ENCODE measurements at regions not wholly inside any gene's neighbourhood (a gene's known extent, or its start where the extent isn't known, plus 50 kb on each side); places are given as distances from the start of the nearest gene placed in this dataset.
"Not testable (repeated sequence)": the region's sequence is repeated elsewhere in the genome, so short reads cannot be mapped to it uniquely, and the experiment has no call there.

DNA sequence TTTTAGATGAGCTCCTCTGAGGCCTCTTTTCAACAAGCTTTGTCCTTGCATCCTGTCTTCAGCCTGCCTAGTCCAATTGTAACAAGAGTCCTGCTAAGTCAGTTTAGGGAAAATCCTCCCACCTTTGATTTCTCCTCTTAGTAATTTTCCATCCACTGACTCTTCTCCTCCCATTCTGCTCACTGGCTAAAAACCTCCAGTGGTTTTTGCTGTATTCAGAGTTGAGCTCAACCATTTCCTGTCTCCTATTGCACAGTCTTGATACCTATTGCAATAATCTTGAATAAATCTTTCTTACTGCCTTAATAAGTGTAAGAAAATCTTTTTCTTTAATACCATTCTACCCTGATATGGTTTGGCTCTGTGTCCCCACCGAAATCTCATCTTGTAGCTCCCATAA is 117.8 kb upstream of the ENPP6 start:
- no peak for DNase-seq (ENCODE audit: low read depth in 2 of 2)

DNA sequence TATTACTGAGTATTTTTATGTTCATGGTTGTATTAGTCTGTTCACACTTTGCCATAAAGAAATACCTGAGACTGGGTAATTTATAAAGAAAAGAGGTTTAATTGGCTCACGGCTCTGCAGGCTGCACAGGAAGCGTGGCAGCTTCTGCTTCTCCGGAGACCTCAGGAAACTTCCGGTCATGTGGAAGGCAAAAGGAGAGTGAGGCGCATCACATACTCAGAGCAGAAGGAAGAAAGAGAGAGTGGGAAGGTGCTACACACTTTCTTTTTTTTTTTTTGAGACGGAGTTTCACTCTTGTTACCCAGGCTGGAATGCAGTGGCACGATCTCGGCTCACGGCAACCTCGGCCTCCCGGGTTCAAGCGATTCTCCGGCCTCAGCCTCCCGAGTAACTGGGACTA is 115.8 kb upstream of the ENPP6 start:
- DNase-seq (ENCODE audit: low read depth in 2 of 2): not testable (repeated sequence)

DNA sequence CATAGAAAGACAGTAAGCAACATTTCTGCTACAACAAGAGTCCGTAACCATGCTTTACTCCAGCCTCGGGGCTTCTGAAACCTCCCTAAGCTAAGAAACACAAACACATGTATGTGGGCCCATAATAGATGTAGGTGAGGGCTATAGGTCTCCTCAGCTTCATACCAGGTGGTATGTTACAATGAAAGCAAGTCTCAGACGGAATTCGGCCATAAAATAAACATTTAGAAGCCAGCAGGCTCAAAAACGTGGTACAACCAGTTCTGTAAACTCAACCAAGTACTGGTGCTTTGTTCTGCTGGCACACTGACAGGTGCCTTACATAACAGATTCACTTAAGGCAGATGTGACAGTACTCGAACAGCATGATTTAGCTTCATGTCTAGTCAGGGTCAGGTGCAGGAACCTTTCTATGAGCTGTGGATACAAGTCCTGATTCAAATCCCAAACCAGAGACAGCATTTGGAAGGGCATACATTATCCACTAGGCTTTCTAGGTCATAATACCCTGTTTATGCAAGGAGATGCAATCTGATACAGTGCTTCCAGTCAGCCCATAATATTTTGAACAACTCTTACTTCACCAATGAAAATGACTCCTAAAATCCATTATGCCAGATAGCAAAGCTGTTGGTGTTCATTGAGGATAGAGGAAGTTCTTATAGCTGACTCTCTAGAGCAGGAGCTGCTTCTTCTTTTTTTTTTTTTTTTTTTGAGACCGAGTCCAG is 113.8 kb upstream of the ENPP6 start:
- DNase-seq (ENCODE audit: low read depth in 2 of 2): no peak

DNA sequence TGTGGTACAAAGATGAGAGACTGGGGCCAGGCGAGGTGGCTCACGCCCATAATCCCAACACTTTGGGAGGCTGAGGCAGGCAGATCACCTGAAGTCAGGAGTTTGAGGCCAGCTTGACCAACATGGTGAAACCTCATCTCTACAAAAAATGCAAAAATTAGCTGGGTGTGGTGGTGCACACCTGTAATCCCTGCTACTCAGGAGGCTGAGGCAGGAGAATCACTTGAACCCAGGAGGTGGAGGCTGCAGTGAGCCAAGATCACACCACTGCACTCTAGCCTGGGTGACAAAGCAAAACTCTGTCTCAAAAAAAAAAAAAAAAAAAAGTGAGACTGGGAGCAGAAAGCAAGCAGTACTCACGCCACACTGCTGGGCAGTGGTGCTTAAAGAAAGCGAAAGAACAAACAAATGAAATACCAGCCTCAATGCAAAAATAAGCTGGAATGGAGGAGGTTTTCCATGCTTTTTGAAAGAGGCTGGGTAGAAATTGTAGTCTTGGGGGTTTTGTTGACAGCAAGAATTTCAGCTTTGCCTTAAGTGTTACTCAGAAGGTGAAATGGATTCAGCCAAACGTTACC is 112.9 kb upstream of the ENPP6 start:
- DNase-seq (ENCODE audit: low read depth in 2 of 2): not testable (repeated sequence)

DNA sequence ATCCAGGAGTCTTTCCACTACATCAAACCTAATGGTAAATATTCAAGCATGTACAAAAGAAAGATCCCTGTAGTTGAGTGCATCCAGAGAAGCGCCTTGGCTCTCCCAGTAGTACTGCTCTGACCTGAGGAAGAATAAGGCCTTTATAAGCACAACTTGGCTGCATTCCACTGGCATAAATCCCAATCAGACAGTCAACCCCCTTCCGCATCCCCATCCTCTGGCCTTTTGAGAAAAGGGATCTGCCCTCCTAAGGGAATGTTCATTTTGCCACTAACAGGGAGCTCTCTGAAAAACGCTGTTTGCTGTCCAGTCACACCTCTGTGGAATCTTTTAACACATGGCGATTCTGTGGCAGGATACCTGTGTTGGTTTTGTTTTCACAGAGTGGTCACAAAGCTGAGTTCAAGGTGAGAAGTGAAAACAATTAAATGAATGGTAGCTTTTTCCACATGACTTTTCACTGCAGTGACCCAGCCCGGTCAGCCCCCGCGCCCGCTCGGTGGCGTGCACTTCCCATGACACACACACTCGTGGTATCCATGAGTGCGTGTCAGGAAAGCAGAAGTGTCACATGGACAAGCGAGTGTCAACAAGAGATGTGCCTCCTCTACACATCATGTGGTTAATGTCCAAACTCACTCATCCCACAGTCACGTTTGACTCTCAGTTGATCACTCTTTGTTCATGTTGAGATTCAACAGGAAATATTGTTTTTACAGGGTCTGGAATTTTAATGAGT is 112.2 kb upstream of the ENPP6 start:
- no peak for DNase-seq (ENCODE audit: low read depth in 2 of 2)

DNA sequence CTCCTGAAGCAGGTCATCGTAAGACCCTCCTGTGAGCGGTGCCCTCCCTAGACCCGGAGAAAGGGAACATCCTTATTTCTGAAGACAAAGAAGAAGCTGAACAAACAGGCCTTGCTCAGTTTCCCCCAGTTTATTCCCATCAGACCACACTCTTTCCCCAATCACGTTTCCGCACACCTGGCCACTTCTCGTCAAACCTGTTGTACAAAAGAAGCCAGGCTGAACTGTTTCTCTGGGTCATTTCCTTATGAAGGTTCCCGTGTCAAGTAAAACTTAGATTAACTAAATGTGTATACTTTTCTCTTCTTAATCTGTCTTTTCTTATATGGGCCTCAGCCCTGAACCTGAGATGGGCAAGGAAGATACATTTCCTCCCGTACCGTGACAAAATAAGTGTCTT is 111.6 kb upstream of the ENPP6 start:
- no peak for DNase-seq (ENCODE audit: low read depth in 2 of 2)

DNA sequence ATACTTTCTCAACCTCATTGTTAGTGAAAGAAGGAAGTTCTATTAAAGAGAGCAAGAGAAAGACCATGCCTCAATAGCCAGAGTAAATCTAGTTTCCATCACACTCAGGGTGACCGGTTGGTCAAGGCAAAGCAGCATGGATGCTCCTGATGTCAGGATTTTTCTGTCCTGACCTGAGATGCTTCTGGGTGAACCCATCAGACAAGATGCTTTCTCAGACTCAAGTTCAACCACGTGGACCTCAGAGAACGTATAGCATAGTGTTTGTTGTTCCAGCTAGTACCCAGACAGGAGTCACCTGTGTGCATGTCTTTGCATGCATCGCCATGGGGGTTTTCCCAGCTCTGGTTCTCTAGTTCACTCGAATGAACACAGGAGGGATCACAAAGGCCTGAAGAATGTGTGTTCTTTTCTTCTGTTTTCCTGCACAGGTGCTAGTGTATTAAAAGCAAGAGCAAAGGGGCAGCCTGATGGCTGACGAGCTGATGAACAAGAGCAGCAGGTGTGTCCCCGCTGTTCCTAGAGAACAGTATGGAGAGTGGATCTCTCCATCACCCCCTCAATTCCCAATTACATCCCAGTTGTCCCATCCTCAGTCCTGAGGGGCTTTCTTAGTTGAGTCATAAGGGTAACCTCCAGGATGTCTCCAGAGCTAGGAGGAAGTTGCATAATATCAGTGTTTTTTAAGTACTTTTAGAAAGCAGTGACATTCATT is 110.5 kb upstream of the ENPP6 start:
- DNase-seq (ENCODE audit: low read depth in 2 of 2): no peak

DNA sequence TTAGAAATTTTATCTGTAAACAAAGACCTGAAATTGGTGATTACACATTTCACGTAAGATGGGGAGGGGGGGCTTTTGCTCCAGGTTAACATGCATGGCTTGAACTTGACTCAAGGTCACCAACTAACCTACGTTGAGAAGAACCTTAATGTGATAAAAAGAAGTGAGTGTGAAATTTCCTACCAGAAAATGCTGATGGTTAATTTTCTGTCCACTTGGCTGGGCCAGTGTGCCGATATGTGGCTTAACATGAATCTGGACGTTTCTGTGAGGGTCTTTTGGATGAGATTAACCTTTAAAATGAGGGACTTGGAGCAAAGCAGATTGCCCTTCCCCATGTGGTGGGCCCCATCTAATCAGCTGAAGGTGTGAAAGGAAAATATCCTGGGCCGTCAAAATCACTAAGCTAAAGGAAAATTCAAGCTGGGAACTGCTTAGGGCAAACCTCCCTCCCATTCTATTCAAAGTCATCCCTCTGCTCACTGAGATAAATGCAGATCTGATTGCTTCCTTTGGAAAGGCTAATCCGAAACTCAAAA is 107.3 kb upstream of the ENPP6 start:
- no peak for DNase-seq (ENCODE audit: low read depth in 2 of 2)

DNA sequence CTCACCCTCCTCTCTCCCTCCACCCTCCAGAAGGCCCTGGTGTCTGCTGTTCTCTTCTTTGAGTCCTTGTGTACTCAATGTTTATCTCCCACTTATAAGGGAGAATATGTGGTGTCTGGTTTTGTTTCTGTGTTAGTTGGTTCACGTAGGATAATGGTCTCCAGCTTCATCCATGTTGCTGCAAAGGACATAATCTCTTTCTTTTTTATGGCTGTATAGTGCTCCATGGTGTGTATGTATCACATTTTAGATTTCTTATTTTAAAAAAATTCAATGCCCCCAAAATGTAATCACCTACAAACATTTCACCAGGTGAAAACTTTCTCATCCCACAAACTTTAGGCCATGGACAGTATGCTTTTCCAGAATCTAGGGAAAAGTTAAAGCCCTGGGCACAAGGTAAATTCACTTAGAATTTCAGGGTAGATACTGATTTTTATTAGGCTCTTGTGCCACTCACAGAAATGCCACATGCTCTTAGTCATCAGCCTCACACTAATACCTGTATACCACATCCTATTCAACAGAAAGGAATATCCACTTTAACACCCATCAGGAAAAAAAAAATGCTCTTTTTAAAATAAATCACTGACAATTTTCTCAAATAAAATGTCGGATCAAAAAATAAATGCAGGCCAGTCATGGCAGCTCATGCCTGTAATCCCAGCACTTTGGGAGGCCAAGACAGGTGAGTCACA is 104.8 kb upstream of the ENPP6 start:
- no peak for DNase-seq (ENCODE audit: low read depth in 2 of 2)

DNA sequence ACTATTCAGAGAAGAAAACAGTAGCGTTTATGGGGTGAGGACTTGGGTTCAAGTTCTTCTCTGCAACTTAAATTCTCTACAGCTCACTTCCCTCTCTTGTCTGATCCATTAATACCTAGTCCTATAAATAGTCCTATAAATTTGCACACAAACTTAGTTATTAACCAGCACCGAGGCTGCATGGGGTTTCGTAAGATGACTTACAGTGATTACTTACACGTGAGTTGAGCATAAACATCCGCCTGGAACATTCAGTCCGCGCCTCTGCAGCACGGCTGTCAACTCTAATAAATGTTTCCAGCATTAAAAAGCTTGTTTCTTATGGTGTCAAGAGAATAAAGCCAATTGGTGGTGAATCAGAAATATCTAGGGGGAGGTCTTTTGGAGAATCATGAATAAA is 103.0 kb upstream of the ENPP6 start:
- DNase-seq (ENCODE audit: low read depth in 2 of 2): no peak

DNA sequence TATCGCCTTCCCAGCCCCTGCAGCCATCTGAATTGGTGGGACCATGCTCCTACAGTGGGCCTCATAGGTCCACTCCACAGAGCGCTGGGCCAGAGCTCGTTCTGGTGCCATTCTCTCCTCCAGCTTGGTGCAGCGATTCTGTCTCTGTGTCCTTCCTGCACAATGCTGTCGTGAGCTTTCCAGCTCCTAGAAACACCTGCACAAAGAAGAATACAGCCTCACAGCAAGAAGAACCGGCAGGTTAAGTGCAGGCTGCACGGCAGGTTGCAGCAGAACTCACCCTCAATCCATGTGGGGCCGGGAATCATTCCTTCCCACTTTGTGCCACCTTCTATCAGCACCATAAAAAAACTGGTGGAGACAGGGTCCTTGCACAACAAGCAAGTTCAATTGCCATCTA is 101.2 kb upstream of the ENPP6 start:
- DNase-seq (ENCODE audit: low read depth in 2 of 2): no peak

DNA sequence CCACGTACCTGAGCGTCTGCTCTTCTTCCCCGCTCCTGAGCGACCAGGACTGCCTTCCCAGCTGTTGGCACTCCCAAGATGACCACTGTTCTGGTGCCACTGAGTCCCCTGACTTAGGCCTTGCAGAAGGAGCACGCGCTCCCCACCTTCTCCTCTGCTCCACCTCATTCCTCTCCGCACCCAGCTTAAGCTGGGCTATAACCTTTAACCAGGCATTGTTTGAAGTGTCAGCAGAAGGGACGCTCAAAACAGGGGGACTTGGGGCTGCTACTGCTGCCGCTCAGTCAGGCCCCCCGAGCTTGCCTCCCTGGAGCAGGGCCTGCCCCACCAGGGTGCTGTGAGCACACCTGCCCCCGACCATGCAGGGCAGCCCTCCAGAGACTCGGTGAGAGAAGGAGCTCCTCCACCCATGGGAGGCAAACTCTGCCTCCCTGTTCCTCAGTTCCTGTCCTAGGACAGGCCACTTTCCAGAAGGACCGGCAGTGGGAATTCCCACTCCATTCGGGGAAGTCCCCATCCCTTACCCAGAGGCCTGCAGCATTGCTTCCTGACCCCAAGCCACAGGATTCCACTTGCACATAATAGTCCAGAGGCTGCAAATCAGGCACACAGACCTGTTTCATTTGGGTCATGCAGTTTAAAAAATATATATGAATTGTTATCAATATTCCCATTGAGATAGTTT is 99.7 kb upstream of the ENPP6 start:
- DNase-seq (ENCODE audit: low read depth in 2 of 2): no peak

DNA sequence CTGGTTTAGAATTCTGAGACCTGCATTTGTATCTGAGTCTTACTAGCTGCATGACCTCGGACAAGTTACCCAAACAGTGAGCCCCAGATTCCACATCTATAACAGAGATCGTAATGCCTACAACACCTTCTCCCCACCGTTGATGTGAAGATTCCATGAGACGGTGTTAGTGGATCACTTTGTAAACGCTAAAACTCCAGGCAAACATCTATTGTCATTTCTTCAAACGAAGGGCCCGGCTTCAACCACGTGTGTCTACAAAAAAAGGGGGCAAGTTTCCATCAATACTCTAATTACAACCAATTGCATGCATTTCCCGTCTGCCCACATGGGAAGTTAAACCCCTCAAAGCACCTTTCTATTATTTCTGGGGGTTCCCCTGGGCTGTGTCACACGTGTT is 99.1 kb upstream of the ENPP6 start:
- no peak for DNase-seq (ENCODE audit: low read depth in 2 of 2)

DNA sequence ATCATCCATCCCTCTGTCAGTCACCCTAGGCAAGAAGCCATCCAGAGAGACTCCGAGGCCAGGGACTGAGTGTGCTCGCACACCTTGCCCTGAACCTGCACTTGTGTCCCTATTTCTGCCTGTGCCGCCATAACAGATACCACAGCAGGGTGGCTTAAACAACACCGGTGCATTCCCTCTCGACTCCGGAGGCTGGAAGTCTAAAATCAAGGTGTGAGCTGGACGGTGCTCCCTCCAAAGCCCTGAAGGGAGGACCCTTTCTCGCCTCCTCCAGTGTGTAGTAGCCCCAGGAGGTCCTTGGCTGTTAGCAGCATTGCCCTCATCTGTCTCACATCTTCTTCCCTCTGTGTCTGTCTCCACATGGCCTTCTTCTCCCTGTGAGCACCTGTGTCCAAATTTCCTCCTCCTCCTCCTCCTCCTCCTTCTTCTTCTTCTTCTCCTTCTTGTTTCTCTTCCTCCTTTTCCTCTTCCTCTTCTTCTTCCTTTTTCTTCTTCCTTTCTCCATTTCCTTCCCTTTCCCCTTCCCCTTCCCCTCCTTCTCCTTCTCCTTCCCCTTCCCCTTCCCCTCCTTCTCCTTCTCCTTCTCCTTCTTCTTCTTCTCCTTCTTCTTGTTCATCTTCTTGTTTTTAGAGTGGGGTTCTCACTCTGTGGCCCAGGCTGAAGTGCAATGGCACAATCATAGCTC is 98.1 kb upstream of the ENPP6 start:
- no peak for DNase-seq (ENCODE audit: low read depth in 2 of 2)

DNA sequence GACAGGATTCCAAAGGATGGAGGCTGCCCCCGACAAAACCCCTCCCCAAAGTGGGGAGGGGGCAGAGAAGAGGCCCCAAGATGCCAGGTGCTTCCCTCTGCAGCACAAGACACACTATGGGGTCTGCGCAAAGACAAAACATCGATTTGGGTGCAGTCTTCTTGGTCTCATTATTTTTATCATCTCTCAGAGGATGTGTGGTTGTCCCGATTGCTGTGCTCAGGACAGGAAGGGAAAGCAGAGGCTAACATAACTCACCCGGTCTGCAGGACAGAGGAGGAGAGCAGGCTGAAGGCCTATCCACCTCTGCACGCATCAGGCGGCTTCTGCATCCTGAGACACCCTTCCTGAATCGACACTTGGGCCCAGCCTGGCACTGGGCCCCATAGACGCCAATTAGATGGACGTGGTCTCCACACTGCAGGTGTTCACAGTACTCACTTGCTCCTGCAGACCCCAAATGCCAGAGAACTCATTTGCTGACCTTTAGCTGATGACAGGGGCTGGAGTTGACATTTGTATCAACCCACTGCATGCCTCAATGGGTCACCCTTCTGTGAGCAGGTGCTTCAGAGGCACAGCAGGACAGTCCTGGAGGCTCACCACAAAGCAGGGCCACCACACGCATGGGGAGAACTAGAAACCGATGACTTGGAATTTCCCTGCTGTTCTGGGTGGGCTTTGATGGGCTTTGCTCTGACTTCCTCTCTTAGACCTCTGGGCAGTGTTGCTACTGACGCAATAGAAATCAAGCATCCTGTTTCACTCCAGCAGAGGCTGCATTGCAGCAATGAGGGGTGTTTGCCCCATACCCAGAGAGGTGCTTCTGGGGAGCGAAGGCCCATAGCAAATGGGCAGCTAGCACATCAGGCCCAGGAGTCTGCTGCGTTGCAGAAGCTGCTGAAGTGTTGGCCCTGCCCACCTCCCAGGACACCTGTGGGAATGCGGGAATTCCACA is 96.3 kb upstream of the ENPP6 start:
- no peak for DNase-seq (ENCODE audit: low read depth in 2 of 2)

DNA sequence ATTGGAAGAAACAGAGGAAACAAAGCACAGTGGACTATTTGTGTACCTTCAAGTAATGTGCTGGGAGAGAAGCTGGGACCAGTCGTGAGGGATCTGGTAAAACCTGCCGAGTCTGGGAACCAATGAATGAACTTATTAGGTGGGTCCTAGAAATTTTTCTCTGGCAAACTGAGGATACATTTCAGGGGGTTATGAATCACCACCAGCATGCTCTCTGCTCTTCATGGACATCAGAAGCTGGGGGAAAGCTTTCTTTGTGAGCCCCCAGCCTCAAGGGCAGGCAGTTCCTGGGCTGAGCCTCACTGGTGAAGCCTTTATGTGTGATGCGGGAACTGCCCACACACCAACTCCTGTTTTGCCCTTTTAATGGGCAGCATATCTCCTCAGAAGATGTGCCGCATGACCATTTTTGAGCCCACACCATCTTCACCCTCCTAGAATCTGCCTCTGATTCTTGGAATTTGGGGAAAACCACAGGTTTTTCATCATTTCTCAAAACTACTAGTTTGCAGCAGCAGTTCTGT is 95.4 kb upstream of the ENPP6 start:
- no peak for DNase-seq (ENCODE audit: low read depth in 2 of 2)

DNA sequence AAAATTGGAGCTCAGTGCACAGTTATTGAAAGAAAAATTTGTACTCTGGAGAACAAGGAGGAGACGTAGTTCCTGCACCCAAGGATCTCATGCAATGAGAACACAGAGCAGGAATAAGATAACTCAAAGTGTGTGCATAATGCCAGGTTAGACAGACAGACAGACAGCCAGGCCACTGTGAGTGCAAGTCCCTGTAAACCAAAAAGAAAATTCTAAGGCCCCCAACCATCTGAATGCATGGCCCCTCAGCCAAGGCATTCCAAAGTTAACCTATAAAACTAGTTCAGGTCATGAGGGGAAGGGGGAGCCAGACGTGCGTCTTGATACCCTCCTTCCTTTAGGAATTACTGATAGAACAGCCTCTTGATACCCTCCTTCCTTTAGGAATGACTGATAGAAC is 94.5 kb upstream of the ENPP6 start:
- DNase-seq (ENCODE audit: low read depth in 2 of 2): no peak

DNA sequence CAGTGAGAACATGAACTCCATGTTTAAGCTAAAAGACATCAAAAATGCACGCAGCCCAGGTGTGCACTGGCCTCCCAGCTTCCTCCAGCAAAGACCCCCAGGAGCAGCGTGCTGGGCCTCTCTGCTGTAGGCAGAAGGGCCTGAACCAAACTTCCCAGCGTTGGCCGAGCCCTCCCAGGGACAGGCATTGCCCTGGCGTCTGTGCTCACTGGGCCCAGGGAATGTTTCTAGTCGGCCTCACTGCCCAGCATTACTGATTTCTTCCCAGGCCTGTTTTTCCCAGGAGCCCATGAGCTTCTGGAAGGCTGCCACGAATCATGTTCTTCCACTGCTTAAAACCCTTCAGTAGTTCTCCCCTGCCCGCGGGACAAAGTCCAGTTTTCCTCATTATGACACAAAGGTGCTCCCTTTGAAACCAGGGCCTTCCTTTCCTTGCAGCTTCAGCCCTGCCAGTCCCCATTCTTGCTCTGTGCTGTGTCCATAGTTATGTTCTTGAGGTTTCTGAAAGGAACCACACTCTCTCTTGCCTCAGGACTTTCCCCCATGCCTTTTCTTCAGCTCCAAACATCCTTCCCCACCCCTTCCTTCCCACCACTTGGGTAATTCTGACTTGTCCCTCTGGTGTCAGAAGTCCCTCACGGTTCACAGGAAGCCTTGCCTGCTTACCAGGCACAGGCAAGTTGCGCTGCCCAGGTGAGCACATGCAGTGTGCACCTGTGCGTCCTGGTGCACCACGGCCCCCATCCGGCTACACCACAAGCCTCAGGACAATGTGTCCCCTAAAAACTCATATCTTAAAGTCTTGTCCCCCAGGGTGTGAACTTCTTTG is 93.4 kb upstream of the ENPP6 start:
- DNase-seq (ENCODE audit: low read depth in 2 of 2): no peak

Measured in stimulated activated CD4-positive, alpha-beta T cell treated with anti-CD3 and anti-CD28 coated beads, Interleukin-1b, Interleukin-23, amount 100 ng/mL, for 1 hour (primary cell).